Mesendoderm (in vitro differentiated cells): ENCODE measurements at regions not wholly inside any gene's neighbourhood (a gene's known extent, or its start where the extent isn't known, plus 50 kb on each side); places are given as distances from the start of the nearest gene placed in this dataset.

Source experiments
- DNase-seq: peaks from one replicate; pipeline ENCODE4 v3.0.0; 2013
- H2AK5ac ChIP-seq: 2 replicates; pipeline ENCODE4 v1.6.1; 2013; ENCODE audit warnings: low read length, inconsistent platforms
- H2BK120ac ChIP-seq: 2 replicates; pipeline ENCODE4 v1.6.1; 2013; ENCODE audit warnings: low read depth, mild to moderate bottlenecking, low read length, moderate library complexity, mixed read lengths
- H2BK15ac ChIP-seq: replicated peaks from 2 replicates; pipeline ENCODE4 v1.6.1; 2013; ENCODE audit warnings: low read depth, mild to moderate bottlenecking, moderate library complexity
- H2BK5ac ChIP-seq: 2 replicates; pipeline ENCODE4 v1.6.1; 2013; ENCODE audit warnings: low read length, inconsistent platforms
- H3K18ac ChIP-seq: 2 replicates; pipeline ENCODE4 v1.6.1; 2013; ENCODE audit warnings: mild to moderate bottlenecking, low read length, mixed read lengths
- H3K23ac ChIP-seq: one replicate; pipeline ENCODE4 v1.6.1; 2013; ENCODE audit warnings: low read length
- H3K27ac ChIP-seq: 2 replicates; pipeline ENCODE4 v1.5.1; 2013; ENCODE audit warnings: low read depth, mild to moderate bottlenecking, inconsistent platforms, low read length, moderate library complexity
- H3K27me3 ChIP-seq: 2 replicates; pipeline ENCODE4 v1.6.1; 2013; ENCODE audit warnings: low read length, control low read depth, mild to moderate bottlenecking, inconsistent platforms; ENCODE audit not compliant: insufficient read depth, poor library complexity
- H3K36me3 ChIP-seq: 2 replicates; pipeline ENCODE4 v1.6.1; 2013; ENCODE audit warnings: low read length, inconsistent platforms; ENCODE audit not compliant: control insufficient read depth, insufficient read depth
- H3K4ac ChIP-seq: one replicate; pipeline ENCODE4 v1.6.1; 2013; ENCODE audit warnings: low read depth, mild to moderate bottlenecking, low read length, moderate library complexity
- H3K4me1 ChIP-seq: 2 replicates; pipeline ENCODE4 v1.6.1; 2013; ENCODE audit warnings: low read depth, low read length, inconsistent platforms; ENCODE audit not compliant: control insufficient read depth
- H3K4me2 ChIP-seq: 2 replicates; pipeline ENCODE4 v1.6.1; 2013; ENCODE audit warnings: low read length
- H3K4me3 ChIP-seq: 2 replicates; pipeline ENCODE4 v1.5.1; 2013; ENCODE audit warnings: mild to moderate bottlenecking, low read length
- H3K56ac ChIP-seq: one replicate; pipeline ENCODE4 v1.6.1; 2013; ENCODE audit warnings: low read length
- H3K79me1 ChIP-seq: 2 replicates; pipeline ENCODE4 v1.6.1; 2013; ENCODE audit warnings: low read length, inconsistent platforms
- H3K79me2 ChIP-seq: 2 replicates; pipeline ENCODE4 v1.6.1; 2013; ENCODE audit warnings: mild to moderate bottlenecking, low read length; ENCODE audit not compliant: control insufficient read depth, insufficient read depth
- H3K9ac ChIP-seq: 2 replicates; pipeline ENCODE4 v1.6.1; 2013; ENCODE audit warnings: low read length, inconsistent platforms
- H4K5ac ChIP-seq: one replicate; pipeline ENCODE4 v1.6.1; 2013; ENCODE audit warnings: low read length
- H4K8ac ChIP-seq: one replicate; pipeline ENCODE4 v1.6.1; 2013; ENCODE audit warnings: low read depth, mild to moderate bottlenecking, control low read depth, low read length, moderate library complexity
- WGBS: extraction: QIAGEN DNeasy Blood & Tissue Kit; methylation state at CpG from one replicate; pipeline ENCODE4 v1.1.7; 2013; ENCODE audit warnings: low lambda C conversion rate, missing lambda C conversion rate; ENCODE audit not compliant: insufficient coverage; ENCODE audit errors: extremely low coverage; 5-methylcytosine and 5-hydroxymethylcytosine counted together

DNA sequence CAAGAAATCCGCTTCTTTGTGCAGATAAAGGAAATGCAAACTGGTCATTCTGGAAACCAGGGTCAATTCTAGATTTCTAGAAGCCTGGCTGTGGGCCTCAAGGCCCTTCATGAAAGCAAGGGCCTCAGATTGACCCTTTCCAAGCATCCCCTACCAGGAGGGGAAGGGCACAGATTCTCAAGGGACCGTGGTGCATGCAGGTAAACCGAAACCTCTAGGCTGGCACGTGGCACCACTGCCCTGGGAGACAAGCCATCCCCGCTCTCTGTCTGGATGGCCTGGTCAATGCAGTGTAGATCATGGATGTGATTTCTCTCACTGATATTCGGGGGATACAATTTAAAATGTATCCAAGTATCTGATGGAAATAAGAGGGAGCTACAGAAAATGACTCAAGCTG is 69.4 kb downstream of the TOMM20 start:
- WGBS = no CpG with 5 or more reads among the region's 6 CpGs
- no peak overlapping the region for H3K23ac ChIP-seq

DNA sequence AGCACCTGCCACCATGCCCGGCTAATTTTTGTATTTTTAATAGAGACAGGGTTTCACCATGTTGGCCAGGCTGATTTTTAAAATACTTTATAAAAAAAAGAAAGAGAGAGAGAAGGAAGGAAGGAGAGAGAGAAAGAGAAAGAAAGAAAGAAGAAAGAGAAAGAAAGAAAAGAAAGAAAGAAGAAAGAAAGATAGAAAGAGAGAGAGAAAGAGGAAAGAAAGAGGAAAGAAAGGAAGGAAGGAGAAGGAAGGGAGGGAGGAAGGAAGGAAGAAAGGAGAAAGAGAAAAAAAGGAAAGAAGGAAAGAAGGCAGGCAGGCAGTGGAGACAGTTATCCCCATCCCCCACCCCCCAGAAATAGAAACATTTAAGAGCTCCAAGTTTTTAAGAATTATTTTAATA is 69.9 kb downstream of the TOMM20 start:
- Histone ChIP-seq H2AK5ac (no peak overlapping the region), H3K4me2 (no peak overlapping the region), H3K4me1 (peaks cover 5% of the 10 kb centered on the region), H3K79me2 (no peaks in the 10 kb centered on the region), H3K4me3 (no peak overlapping the region), H3K56ac (no peak overlapping the region), H3K27me3 (no peaks in the 10 kb centered on the region), H3K27ac (no peak overlapping the region), H4K8ac (no peak overlapping the region), H3K4ac (no peak overlapping the region), H4K5ac (no peak overlapping the region), H3K36me3 (no peaks in the 10 kb centered on the region), H2BK15ac (no peak overlapping the region), H3K79me1 (no peaks in the 10 kb centered on the region), H2BK120ac (no peak overlapping the region), H3K9ac (no peak overlapping the region), H2BK5ac (no peak overlapping the region), H3K18ac (no peak overlapping the region), H3K23ac (no peak overlapping the region)
- WGBS = no CpG with 5 or more reads among the region's 1 CpG
- DNase-seq = no peak

More for the DNA sequence above, 69.4 kb downstream of the TOMM20 start:
- Histone ChIP-seq H3K79me1 (no peaks in the 10 kb centered on the region), H3K9ac (no peak overlapping the region), H4K8ac (no peak overlapping the region), H3K18ac (no peak overlapping the region), H2BK5ac (no peak overlapping the region), H3K27ac (no peak overlapping the region), H3K27me3 (no peaks in the 10 kb centered on the region), H3K4me3 (no peak overlapping the region), H2AK5ac (no peak overlapping the region), H3K4me2 (no peak overlapping the region), H3K79me2 (no peaks in the 10 kb centered on the region), H3K56ac (no peak overlapping the region), H3K4ac (no peak overlapping the region), H3K4me1 (peaks cover 5% of the 10 kb centered on the region), H2BK120ac (no peak overlapping the region), H2BK15ac (no peak overlapping the region), H3K36me3 (no peaks in the 10 kb centered on the region), H4K5ac (no peak overlapping the region)
- no peak for DNase-seq

DNA sequence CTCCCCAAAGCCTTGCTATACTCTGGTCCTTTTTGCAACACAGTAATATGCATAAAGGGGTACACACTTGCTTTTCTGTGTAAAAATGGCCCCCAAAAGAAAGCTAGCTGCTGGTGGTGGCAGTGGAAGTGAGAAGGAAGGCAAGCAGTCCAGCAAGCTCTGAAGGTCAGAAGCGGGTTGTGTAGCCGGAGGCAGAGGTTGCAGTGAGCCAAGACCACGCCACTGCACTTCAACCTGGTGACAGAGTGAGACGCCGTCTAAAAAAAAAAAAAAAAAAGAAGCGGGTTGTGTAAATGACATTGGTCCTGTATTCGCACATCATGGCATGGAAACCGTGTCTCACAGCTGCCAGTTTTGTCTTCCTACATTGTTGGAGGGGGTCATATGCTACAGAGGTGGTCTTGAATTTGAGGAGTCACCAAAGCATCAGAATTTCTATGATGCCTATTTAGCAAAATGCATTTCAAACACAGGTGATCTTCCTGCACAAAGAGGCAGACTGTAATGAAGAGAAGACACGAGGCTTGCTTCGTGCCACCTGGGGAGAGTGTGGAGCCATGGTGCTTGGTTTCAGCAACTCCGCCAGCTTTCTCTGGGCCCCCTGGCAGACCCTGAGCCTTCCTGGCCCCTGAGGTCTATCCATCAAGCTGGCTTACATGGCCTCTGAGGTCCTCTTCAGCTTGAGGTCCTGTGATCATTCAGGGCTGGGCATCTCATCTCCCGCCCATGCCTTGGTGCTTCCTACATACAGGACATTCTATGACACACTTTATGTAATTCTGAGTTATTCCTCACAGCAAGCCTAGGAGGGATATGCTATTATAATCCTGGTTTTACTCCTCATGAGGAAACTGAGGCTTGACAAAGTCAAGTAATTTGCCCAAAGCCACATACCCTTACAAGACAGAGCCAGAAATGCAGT is 71.0 kb downstream of the TOMM20 start:
- Histone ChIP-seq H3K9ac (no peak overlapping the region), H3K4me2 (no peak overlapping the region), H3K18ac (no peak overlapping the region), H3K36me3 (no peaks in the 10 kb centered on the region), H2BK5ac (no peak overlapping the region), H3K27ac (no peak overlapping the region), H3K4me1 (peaks cover 5% of the 10 kb centered on the region), H3K56ac (no peak overlapping the region), H4K8ac (no peak overlapping the region), H4K5ac (no peak overlapping the region), H3K4me3 (no peak overlapping the region), H2BK15ac (no peak overlapping the region), H3K23ac (no peak overlapping the region), H2AK5ac (no peak overlapping the region), H3K4ac (no peak overlapping the region), H3K79me1 (no peaks in the 10 kb centered on the region), H3K27me3 (no peaks in the 10 kb centered on the region), H3K79me2 (no peaks in the 10 kb centered on the region), H2BK120ac (no peak overlapping the region)
- DNase-seq = no peak
- no CpG with 5 or more reads among the region's 12 CpGs for WGBS

DNA sequence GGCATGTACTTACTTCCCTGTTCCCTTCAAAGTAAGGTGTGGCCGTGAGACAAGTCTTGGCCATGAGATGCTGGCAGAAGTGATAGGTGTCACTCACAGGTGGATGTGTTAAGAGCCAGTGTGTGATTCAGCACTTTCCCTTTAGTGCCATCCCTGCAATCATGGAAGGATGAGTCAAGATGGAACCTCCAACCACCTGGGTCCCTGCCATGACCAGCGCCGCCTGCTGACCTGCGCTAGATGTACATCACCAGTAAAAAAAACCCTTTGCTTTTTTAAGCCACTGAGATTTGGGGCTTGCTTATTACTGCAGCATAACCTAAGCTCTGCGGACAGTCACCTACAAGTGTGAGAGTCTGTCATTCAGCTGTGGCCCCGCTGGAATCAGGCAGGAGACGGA is 71.7 kb downstream of the TOMM20 start:
- no peak overlapping the region for H3K4me3 ChIP-seq

DNA sequence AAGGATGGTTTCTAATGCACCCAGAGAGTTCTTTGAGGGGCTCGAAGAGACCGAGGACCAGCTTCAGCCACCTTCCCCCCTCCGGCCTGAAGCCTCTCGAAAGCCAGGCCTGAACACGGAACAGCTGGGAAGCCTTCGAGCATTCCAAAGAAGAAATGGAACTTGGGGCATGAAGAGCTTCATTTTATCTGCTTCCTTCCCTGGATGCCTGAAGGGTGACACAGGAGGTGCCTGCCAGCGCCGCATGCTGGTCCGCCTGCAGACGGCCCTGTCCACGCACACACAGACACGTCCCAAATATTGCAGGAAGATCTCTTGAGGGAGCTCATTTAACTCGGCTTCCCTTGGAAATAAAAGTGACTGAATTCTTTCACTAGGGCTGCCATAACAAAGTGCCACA is 73.7 kb downstream of the TOMM20 start:
- no peaks in the 10 kb centered on the region for H3K4me1 ChIP-seq
- no peak overlapping the region for H2BK120ac ChIP-seq
- no CpG with 5 or more reads among the region's 13 CpGs for WGBS
- H2BK5ac ChIP-seq = no peak overlapping the region
- H3K79me2 ChIP-seq = no peaks in the 10 kb centered on the region
- no peaks in the 10 kb centered on the region for H3K36me3 ChIP-seq
- H3K9ac ChIP-seq = no peak overlapping the region
- H3K27ac ChIP-seq = no peak overlapping the region
- H3K27me3 ChIP-seq = no peaks in the 10 kb centered on the region
- no peak overlapping the region for H3K4me3 ChIP-seq
- no peak overlapping the region for H2AK5ac ChIP-seq
- no peak overlapping the region for H2BK15ac ChIP-seq
- DNase-seq = no peak
- H3K4ac ChIP-seq = no peak overlapping the region
- H3K56ac ChIP-seq = no peak overlapping the region
- no peak overlapping the region for H3K23ac ChIP-seq
- no peak overlapping the region for H3K4me2 ChIP-seq
- no peak overlapping the region for H3K18ac ChIP-seq
- no peaks in the 10 kb centered on the region for H3K79me1 ChIP-seq
- H4K5ac ChIP-seq = no peak overlapping the region
- H4K8ac ChIP-seq = no peak overlapping the region

More for the DNA sequence above, 71.7 kb downstream of the TOMM20 start:
- WGBS = no CpG with 5 or more reads among the region's 7 CpGs
- Histone ChIP-seq H3K79me1 (no peaks in the 10 kb centered on the region), H3K9ac (no peak overlapping the region), H3K27me3 (no peaks in the 10 kb centered on the region), H4K8ac (no peak overlapping the region), H3K4me1 (peaks cover 5% of the 10 kb centered on the region), H3K23ac (no peak overlapping the region), H3K4me2 (no peak overlapping the region), H3K4ac (no peak overlapping the region), H3K36me3 (no peaks in the 10 kb centered on the region), H3K56ac (no peak overlapping the region), H3K27ac (no peak overlapping the region), H2AK5ac (no peak overlapping the region), H3K79me2 (no peaks in the 10 kb centered on the region), H4K5ac (no peak overlapping the region), H2BK15ac (no peak overlapping the region), H3K18ac (no peak overlapping the region), H2BK5ac (no peak overlapping the region), H2BK120ac (no peak overlapping the region)
- DNase-seq = no peak

GRCh38 chr1:235054466-235054865 is 74.2 kb downstream of the TOMM20 start:
- Histone ChIP-seq H3K4me1 (no peaks in the 10 kb centered on the region), H3K4me2 (no peak overlapping the region), H2BK120ac (no peak overlapping the region), H3K4me3 (no peak overlapping the region), H3K79me1 (no peaks in the 10 kb centered on the region), H3K4ac (no peak overlapping the region), H2BK15ac (no peak overlapping the region), H3K23ac (no peak overlapping the region), H2BK5ac (no peak overlapping the region), H3K56ac (no peak overlapping the region), H3K27me3 (no peaks in the 10 kb centered on the region), H4K8ac (no peak overlapping the region), H2AK5ac (no peak overlapping the region), H3K27ac (no peak overlapping the region), H4K5ac (no peak overlapping the region), H3K79me2 (no peaks in the 10 kb centered on the region), H3K9ac (no peak overlapping the region), H3K18ac (no peak overlapping the region), H3K36me3 (no peaks in the 10 kb centered on the region)
- no peak for DNase-seq
- WGBS = no CpG with 5 or more reads among the region's 11 CpGs
